ENCODE measurements at regions not wholly inside any gene's neighbourhood (a gene's known extent, or its start where the extent isn't known, plus 50 kb on each side); places are given as distances from the start of the nearest gene placed in this dataset.
"Not testable (repeated sequence)": the region's sequence is repeated elsewhere in the genome, so short reads cannot be mapped to it uniquely, and the experiment has no call there.

GRCh38 chr15:46941241-46941640, 776.1 kb upstream of the SEMA6D start:
- H3K27ac ChIP-seq, result no peak overlapping the region
- H3K4me3 ChIP-seq, result no peak overlapping the region

GRCh38 chr15:46946953-46947352, 770.4 kb upstream of the SEMA6D start:
- H3K4me3 ChIP-seq, result no peak overlapping the region
- H3K27ac ChIP-seq, result no peak overlapping the region

GRCh38 chr15:46955576-46955975, 761.7 kb upstream of the SEMA6D start:
- no peak overlapping the region for H3K4me3 ChIP-seq

GRCh38 chr15:46956456-46956855, 760.8 kb upstream of the SEMA6D start:
- no peak overlapping the region for H3K4me3 ChIP-seq
- H3K27ac ChIP-seq, result no peak overlapping the region

More at GRCh38 chr15:46955576-46955975, 761.7 kb upstream of the SEMA6D start:
- H3K27ac ChIP-seq, result no peak overlapping the region

- no peak overlapping the region for H3K4me3 ChIP-seq
- no peak overlapping the region for H3K27ac ChIP-seq
Measured at GRCh38 chr15:46956881-46957280, 760.4 kb upstream of the SEMA6D start.

GRCh38 chr15:46960581-46960980, 756.7 kb upstream of the SEMA6D start:
- no peak overlapping the region for H3K4me3 ChIP-seq
- no peak overlapping the region for H3K27ac ChIP-seq

DNA sequence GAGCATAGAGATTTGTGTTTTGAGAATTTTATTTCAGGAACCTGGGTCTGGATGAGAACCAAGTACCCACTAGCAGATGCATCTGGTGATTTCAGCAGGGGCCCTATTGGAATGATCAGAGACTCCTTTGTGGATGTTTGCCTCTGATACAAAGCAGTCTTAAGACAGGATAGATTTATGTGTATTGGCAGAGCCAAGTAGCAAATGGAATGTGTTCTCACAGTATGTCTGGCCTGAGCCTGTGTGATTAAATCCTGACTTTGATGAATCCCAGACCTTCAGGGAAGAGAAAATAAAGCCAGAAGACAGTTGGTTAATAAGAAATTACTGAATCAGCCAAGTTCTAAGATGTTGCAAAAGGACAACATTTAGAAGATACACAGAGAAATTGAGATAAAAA, 755.5 kb upstream of the SEMA6D start:
- H3K27ac ChIP-seq, result no peak overlapping the region
- no peak overlapping the region for H3K4me3 ChIP-seq

GRCh38 chr15:46988055-46988454, 729.2 kb upstream of the SEMA6D start:
- H3K27ac ChIP-seq, H3K4me3 ChIP-seq: not testable (repeated sequence)

DNA sequence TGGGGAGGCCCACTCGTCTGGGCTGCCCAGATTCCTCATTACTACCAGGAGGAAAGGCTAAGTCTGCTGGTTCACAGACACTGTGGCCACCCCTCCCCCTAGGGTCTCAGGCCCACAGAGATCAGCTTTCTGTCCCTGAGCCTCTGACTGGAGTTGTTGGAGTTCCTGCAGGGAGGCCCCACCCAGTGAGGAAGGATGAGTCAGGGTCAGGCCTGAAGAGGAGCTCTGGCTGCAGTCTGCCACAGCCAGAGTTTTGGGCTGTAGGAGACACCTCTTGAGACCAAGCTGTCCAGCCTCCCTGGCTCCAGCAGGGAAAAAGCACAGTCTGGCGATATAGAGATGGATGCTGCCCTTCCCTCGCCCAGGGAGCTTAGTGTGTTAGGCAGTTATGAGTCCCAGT, 720.9 kb upstream of the SEMA6D start:
- no peak overlapping the region for H3K4me3 ChIP-seq
- H3K27ac ChIP-seq, result no peak overlapping the region

- no peak overlapping the region for H3K27ac ChIP-seq
- H3K4me3 ChIP-seq, result no peak overlapping the region
Measured at GRCh38 chr15:46997501-46997900, 719.8 kb upstream of the SEMA6D start.

DNA sequence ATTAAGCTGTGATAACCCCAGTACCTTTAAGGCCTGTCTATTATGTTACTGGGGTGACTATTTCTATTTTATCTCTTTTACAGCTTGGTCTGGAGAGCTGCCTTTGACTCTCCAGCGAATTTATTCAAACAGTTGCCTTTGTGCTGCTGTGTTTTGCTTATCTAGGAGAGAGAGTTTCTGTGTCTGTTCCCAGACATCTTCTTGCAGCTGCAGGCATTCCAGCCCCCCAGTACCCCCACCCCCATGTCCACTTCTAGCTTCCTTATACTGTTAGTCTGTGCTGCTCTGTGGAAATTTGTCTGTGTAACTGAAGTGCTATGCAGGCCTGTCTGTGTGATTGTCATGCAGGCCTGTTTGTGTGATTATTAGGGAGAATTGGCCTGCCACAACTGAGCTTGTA, 713.7 kb upstream of the SEMA6D start:
- Histone ChIP-seq H3K4me3 (no peak overlapping the region), H3K27ac (no peak overlapping the region)

GRCh38 chr15:47013446-47013845, 703.9 kb upstream of the SEMA6D start:
- no peak overlapping the region for H3K27ac ChIP-seq
- no peak overlapping the region for H3K4me3 ChIP-seq

DNA sequence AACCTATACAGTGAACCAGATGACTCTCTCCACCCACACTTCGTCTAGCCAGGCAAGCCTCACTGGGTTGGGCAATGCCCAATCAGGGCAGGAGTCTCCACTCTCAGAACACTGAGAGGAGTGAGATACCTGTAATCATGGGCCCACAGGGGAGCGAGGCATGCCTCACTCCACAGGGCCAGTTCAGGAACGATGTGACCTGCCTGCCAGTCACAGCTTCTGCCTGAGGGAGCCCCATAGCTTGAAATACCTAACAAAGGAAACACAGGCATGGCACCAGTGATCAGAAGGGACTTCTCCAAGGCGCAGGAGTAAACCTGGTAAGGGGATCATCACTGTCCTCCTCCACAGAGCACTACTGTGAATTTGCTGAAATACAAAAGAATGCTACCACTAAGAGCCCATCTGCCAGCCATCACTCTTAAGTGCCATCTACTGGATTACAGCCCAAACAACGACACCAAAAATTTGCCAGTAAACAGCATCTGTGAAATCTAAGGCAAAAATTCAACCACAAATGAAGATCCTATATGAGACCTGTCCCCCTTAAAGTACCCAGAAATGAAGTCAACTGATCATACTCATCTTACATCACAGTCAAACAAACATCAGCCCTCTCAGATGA, 689.9 kb upstream of the SEMA6D start:
- Histone ChIP-seq H3K4me3 (no peak overlapping the region), H3K27ac (no peak overlapping the region)

DNA sequence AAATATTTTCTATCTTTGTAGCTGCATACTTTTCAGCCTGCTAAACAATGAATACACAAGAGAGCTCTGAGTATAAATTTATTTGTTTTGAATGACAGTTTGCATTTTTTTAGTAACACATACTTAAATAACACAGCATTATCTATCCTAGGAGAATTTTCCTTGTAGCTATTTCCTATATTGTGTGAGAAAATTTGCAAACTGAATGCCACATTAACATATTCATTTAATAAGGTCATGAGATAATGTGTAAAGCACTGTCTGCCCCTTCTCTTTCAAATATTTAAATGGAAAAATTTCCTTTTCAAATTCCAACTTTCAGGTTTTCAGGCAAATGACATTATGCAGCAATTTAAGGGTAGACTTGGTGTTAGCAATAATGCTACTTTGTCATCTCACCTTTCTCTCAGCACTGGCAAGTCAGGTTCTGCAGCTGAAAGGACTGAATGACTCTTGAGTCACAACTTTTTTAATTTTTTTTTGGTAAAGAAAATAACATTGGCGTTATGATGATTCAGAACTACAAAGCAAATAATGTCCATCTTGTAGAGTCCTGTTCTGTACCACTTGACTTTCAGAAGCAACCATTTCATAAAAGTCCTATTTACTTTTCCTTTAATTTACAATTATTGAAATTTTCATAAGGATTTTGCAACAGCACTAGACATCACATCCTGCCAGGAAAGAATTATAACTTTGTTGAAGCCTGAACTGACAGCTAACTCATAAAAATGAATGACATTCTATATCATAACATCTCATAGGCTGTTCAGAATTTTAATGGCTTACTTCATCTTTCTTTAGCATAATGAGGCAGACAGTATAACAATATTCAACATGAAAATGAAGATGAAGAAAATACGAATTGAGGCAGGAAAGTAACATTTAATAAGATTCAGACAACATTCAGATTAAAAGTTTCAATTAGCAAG, 681.6 kb upstream of the SEMA6D start:
- H3K4me3 ChIP-seq, result no peak overlapping the region

DNA sequence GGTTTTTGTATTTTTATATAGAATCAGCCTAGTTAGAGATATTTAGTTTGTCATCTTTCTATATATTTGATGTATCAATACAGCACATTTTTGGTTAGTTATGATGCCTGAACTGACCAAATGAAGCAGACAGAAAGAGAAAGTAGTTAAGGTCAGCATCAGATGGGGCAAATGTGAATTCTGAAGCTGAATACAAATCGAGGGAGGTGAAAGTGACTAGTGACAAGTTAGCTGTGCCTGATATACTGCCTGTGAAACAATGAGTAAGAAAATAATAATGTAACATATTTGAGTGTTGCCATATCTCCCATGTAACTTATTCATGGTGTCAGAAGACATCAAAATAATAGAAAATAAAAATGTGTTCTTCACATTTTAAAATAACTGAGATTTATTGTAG, 680.3 kb upstream of the SEMA6D start:
- Histone ChIP-seq H3K27ac (no peak overlapping the region), H3K4me3 (no peak overlapping the region)

More for the DNA sequence above, 681.6 kb upstream of the SEMA6D start:
- no peak overlapping the region for H3K27ac ChIP-seq

GRCh38 chr15:47039225-47039624, 678.1 kb upstream of the SEMA6D start:
- no peak overlapping the region for H3K27ac ChIP-seq
- H3K4me3 ChIP-seq, result no peak overlapping the region

DNA sequence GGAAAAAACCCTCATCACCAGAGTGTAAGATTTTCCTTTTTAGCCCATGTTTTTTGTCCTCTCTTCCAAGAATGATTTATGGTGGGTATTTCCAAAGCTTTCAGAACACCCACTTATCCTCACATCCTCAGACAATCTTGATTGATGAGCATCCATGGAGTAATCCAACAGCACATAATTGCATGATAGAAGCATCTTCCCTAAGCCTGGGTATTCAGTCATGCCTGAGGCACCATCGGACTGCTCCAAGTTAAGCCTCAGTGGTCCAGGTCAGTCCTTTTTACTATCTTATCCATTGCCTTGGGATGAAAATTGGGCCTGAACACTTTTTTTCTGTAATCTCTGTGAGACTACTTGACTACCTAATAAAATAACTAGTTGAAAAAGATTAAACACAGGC, 676.0 kb upstream of the SEMA6D start:
- no peak overlapping the region for H3K27ac ChIP-seq
- no peak overlapping the region for H3K4me3 ChIP-seq

DNA sequence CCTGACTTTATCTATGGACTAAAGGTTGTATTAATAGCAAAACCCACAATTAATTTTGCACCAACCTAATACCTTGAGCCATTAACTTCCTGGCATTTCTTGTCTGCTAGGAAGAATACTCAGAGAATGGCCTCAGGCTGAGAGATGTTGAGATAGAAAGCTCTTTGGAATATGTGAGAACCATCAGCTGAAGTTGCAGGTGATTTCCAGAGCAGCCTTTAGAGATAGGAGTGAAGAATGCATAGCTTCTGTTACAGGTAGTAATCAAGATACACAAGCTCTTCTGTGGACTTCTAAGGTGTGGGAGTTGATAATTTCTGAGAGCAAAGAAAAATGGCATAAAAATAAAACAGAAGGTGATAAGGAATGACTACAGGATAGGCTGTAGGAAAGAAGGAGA, 669.3 kb upstream of the SEMA6D start:
- H3K4me3 ChIP-seq, H3K27ac ChIP-seq: not testable (repeated sequence)

DNA sequence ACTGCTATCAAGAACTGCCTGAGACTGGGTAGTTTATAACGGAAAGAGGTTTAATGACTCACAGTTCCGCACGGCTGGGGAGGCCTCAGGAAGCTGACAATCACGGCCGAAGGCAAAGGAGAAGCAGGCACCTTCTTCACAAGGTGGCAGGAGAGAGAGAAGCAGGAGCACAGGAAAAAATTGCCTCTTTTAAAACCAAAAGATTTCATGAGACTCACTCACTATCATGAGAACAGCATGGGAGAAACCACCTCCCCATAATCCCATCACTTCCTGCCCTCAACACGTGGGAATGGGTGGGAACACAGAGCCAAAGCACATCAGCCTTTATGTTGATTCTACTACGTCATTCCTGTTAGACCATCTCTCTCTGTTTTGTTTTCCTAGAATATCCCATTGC, 650.9 kb upstream of the SEMA6D start:
- no peak overlapping the region for H3K27ac ChIP-seq
- no peak overlapping the region for H3K4me3 ChIP-seq

DNA sequence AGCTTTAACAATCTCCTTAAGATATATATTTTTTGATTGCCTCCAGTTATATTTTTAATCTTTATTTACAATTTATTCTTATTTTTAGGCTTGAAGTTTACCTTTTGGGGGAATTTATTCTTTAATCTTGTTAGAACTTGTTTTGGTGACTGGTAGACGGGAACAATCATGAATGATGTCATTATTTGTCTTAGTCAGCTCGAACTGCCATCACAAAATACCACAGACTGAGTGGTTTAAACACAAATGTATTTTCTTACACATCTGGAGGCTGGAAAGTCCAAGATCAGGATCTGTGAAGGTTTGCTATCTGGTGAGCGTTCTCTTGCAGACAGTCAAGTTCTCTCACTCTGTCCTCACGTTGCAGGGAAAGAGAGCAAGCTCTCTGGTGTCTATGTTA, 639.5 kb upstream of the SEMA6D start:
- not testable (repeated sequence) for H3K27ac ChIP-seq, H3K4me3 ChIP-seq

GRCh38 chr15:47095833-47096232, 621.5 kb upstream of the SEMA6D start:
- no peak overlapping the region for H3K27ac ChIP-seq
- no peak overlapping the region for H3K4me3 ChIP-seq
